ENCODE measurements at regions not wholly inside any gene's neighbourhood (a gene's known extent, or its start where the extent isn't known, plus 50 kb on each side); places are given as distances from the start of the nearest gene placed in this dataset.
"Not testable (repeated sequence)": the region's sequence is repeated elsewhere in the genome, so short reads cannot be mapped to it uniquely, and the experiment has no call there.

DNA sequence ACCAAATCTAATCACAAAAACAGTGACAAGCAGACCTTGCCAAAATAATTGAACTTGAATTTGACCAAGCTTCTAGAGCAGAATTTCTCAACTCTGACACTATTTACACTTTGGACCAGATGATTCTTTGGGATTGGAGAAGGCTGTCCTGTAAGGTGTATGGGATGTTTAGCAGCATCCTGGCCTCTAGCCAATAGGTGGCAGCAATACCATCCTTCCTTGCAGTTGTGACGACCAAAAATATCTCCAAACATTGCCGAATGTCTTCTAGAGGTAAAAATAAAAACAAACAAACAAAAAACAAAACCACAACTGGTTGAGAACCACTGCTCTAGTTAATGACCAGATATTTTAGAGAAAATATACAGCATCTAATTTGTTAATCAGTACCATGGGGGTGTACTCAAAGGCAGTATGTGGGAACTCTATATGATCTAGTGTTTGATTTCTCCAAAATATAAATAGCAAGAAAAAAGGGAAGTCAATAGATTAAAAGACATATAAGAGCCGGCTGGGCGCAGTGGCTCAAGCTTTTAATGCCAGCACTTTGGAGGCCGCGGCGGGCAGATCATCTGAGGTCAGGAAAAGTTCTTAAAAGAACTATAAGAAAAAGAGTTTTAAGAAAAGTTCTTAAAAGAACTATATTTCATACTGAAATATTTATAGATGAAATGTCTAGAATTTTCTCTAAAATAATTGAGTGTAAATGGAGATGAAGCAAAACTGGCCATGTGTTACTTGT lies 60.9 kb upstream of the ZNF527 start:
- no peaks in the 10 kb centered on the region for H3K9me3 ChIP-seq
- TF ChIP-seq POLR2A (IDR thresholded peaks at IDR 0.05) (no peak), POLR2AphosphoS5 (IDR thresholded peaks at IDR 0.05) (no peak)
- TF ChIP-seq, protein P1, sequence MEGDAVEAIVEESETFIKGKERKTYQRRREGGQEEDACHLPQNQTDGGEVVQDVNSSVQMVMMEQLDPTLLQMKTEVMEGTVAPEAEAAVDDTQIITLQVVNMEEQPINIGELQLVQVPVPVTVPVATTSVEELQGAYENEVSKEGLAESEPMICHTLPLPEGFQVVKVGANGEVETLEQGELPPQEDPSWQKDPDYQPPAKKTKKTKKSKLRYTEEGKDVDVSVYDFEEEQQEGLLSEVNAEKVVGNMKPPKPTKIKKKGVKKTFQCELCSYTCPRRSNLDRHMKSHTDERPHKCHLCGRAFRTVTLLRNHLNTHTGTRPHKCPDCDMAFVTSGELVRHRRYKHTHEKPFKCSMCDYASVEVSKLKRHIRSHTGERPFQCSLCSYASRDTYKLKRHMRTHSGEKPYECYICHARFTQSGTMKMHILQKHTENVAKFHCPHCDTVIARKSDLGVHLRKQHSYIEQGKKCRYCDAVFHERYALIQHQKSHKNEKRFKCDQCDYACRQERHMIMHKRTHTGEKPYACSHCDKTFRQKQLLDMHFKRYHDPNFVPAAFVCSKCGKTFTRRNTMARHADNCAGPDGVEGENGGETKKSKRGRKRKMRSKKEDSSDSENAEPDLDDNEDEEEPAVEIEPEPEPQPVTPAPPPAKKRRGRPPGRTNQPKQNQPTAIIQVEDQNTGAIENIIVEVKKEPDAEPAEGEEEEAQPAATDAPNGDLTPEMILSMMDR (IDR thresholded peaks at IDR 0.05) = no peak
- H3K4me1 ChIP-seq (replicated peaks) = no peaks in the 10 kb centered on the region
- no peaks in the 10 kb centered on the region for H3K27me3 ChIP-seq (replicated peaks; ENCODE audit: insufficient read depth)
- no peak overlapping the region for H3K27ac ChIP-seq
- no peak for DNase-seq (ENCODE audit: low spot score)
- no peaks in the 10 kb centered on the region for H3K36me3 ChIP-seq
- WGBS = 70% methylated on average over 7 of the region's 7 CpGs
- intact Hi-C loops (cut with DNase I) = loop anchor here (10.0 kb wide), 1 partner anchor 285 kb away; the partner anchor contains the start of genes ZNF540 and ZNF571
- H3K4me3 ChIP-seq = no peak overlapping the region

DNA sequence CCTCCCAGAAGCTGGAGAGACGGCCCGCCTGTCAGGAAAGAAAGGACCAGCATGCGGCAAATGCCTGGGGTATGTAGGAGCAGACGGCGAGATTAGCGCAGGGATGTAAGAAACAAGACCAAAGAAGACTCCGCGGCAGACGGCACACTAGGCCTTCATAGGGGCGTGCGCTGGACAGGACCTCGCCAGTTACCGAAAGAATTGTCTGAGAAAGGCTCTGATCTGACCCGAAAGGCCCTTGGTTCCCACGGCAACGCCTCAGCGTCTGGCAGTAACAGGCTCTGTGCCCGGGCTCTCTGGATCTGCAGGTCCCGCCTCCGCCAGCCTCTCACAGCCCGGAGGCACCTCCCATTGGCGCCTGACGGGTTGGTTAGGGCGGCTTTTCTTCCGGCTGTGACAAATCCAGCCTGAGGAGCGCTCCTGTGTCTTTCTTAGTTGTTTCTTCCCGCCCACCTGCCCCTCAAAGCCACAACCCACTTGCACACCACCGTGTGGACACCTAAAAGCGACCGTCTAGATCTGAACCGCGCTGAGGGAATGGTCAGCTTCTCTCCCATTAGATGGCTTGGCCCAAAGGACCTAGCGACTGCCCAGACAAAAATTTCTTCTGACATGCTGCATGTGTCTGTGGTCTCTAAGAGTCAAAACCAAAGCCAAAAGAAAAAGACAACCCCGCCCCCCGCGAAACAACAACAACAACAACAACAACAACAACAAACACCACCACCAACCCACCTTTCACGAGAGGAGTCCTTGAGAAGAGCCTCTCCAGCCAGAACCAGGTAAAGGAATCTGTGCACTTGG lies 58.2 kb upstream of the ZNF527 start:
- WGBS = 5% methylated on average over 34 of the region's 37 CpGs
- DNase-seq (ENCODE audit: low spot score) = peak; percentile 41
- intact Hi-C loops (cut with DNase I) = loop anchor here (10.0 kb wide), 1 partner anchor 282 kb away; the partner anchor contains the start of genes ZNF540 and ZNF571

DNA sequence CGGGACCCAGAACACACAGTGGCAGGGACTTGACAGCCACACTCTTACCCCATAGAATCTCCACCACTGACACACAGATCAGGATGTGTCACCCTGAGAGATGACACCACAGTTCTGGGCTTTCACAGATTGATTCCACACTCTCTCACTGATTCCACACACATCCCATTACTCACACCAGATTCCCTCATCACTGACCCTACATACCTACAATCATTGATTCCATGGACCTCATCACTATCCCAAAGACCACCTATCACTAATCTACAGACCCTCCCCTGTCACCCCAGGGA lies 57.6 kb upstream of the ZNF527 start:
- WGBS = 89% methylated on average over 1 of the region's 1 CpG
- Histone ChIP-seq H3K4me1 (replicated peaks) (no peaks in the 10 kb centered on the region), H3K36me3 (no peaks in the 10 kb centered on the region), H3K9me3 (no peaks in the 10 kb centered on the region), H3K27ac (peak overlapping the region in 1 of 2 donors; percentile 37), H3K4me3 (no peak overlapping the region), H3K27me3 (replicated peaks; ENCODE audit: insufficient read depth) (no peaks in the 10 kb centered on the region)
- TF ChIP-seq, protein P1 (IDR thresholded peaks at IDR 0.05) = no peak
- TF ChIP-seq POLR2AphosphoS5 (IDR thresholded peaks at IDR 0.05) (no peak), POLR2A (IDR thresholded peaks at IDR 0.05) (no peak)
- DNase-seq (ENCODE audit: low spot score) = no peak
- intact Hi-C loops (cut with DNase I) = loop anchor here (10.0 kb wide), 1 partner anchor 282 kb away; the partner anchor contains the start of genes ZNF540 and ZNF571

More for the DNA sequence above, 58.2 kb upstream of the ZNF527 start:
- Histone ChIP-seq H3K27ac (peak overlapping the region; percentile 37 to 45), H3K4me3 (peak overlapping the region; percentile 22 to 30)
- TF ChIP-seq POLR2AphosphoS5 (IDR thresholded peaks at IDR 0.05) (peak; percentile 33), POLR2A (IDR thresholded peaks at IDR 0.05) (peak; percentile 45)
- H3K4me1 ChIP-seq (replicated peaks); H3K9me3 ChIP-seq; H3K36me3 ChIP-seq; H3K27me3 ChIP-seq (replicated peaks; ENCODE audit: insufficient read depth): not testable (repeated sequence)

DNA sequence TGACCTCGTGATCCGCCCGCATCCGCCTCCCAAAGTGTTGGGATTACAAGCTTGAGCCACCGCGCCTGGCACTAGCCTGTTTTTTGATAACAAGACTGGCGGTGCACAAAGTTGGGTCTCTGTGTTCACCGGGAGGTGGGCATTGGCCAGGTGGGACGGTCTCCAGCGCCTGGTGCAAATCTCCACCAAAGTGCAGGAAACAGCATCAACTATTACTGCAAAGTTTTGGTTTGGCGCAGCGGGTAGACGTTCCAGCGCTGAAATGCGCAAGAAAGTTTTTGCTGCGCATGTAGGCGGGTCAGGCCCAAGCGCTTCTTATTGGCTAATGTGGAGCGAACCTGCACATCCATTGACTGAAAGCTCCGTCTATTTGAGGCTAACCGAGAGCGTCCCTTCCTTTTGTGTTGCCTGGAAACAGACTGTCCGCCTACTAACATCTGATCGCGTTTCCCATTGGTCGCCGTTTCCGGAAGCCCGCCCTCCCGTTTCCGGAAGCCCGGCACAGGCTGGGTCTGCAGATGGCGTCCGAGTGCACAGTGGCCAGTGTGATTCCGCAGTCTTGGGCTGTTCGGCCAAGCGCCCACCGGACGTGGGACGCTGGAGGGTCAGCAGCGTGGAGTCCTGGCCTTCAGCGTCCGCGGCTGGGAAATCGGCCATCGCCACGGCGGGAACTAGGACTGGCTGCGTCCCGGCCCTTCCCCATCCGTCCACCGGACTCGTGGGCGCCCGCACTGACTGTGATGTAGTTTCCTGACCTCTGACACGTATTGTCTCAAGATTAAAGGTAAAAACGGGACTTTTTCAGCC lies 53.3 kb upstream of the ZNF527 start:
- no peaks in the 10 kb centered on the region for H3K27me3 ChIP-seq (replicated peaks; ENCODE audit: insufficient read depth)
- H3K27ac ChIP-seq = peak overlapping the region; percentile 82
- WGBS = under 1% methylated on average over 57 of the region's 57 CpGs
- H3K36me3 ChIP-seq = no peaks in the 10 kb centered on the region
- peak; percentile 75 for TF ChIP-seq POLR2A (IDR thresholded peaks at IDR 0.05)
- TF ChIP-seq, protein P1 (IDR thresholded peaks at IDR 0.05) = peak in 3 of 4 experiments; percentile 6 to 45 (median 40)
- TF ChIP-seq POLR2AphosphoS5 (IDR thresholded peaks at IDR 0.05) = peak; percentile 93
- intact Hi-C loops (cut with DNase I) = loop anchor here (10.0 kb wide), 1 partner anchor 277 kb away; the partner anchor contains the start of genes ZNF540 and ZNF571
- H3K4me1 ChIP-seq (replicated peaks) = no peaks in the 10 kb centered on the region
- no peaks in the 10 kb centered on the region for H3K9me3 ChIP-seq
- H3K4me3 ChIP-seq = peak overlapping the region; percentile 60 to 82
- DNase-seq (ENCODE audit: low spot score) = peak; percentile 98

DNA sequence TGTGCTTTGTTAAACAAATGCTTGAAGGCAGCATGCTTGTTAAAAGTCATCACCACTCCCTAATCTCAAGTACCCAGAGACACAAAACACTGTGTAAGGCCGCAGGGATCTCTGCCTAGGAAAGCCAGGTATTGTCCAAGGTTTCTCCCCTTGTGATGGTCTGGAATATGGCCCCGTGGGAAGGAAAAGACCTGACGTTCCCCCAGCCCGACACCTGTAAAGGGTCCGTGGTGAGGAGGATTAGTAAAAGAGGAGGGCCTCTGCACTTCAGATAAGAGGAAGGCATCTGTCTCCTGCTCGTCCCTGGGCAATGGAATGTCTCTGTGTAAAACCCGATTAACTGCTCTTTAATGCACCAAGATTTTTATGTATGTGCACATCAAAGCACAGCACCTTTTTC lies 49.9 kb upstream of the ZNF527 start:
- H3K4me1 ChIP-seq (replicated peaks); H3K9me3 ChIP-seq; H3K36me3 ChIP-seq; H3K27me3 ChIP-seq (replicated peaks; ENCODE audit: insufficient read depth); H3K4me3 ChIP-seq; DNase-seq (ENCODE audit: low spot score); intact Hi-C loops (cut with DNase I): not testable (repeated sequence)
- H3K27ac ChIP-seq = peak overlapping the region in 1 of 2 donors; percentile 66
- WGBS = 29% methylated on average over 7 of the region's 7 CpGs

Measured in prostate gland (tissue), 2 donors.